ENCODE measurements at regions not wholly inside any gene's neighbourhood (a gene's known extent, or its start where the extent isn't known, plus 50 kb on each side); places are given as distances from the start of the nearest gene placed in this dataset.

- no peak for TF ChIP-seq YY1 (IDR thresholded peaks at IDR 0.05; ENCODE audit: insufficient read depth, insufficient read length)
- TF ChIP-seq SUZ12 (IDR thresholded peaks at IDR 0.05; ENCODE audit: extremely low read depth, insufficient read depth, insufficient read length), result no peak
- TF ChIP-seq ZNF274 (IDR thresholded peaks at IDR 0.05; ENCODE audit: low read depth, low read length), result no peak
These were observed 647.5 kb downstream of the UTRN start for GRCh38 chr6:144932621-144933020.

Measured in NT2/D1 (cell line).